Natural killer cell treated with Interleukin-12 subunit alpha and Interleukin-12 subunit beta and Interleukin-15 and Interleukin-18, amount 100 ng/mL, for 72 hours (primary cell): ENCODE measurements at regions not wholly inside any gene's neighbourhood (a gene's known extent, or its start where the extent isn't known, plus 50 kb on each side); places are given as distances from the start of the nearest gene placed in this dataset.

Experiments
- ATAC-seq, 2 donors: fragments of 150-1000 bp; cut with Tn5 transposase in 1 of 2; sonication (Bioruptor Pico), chemical (Tn5 transposase) in 1 of 2; 2 replicates each; pipeline ENCODE4 v1.10.0; 2021
- DNase-seq: peaks from one replicate; pipeline ENCODE4 v3.0.0; 2022; ENCODE audit warnings: low spot score
- H3K27ac Mint-ChIP-seq, 2 donors: 1 replicate in 1 of 2; 2 replicates in 1 of 2; pipeline ENCODE4 v1.8.0; 2022; ENCODE audit warnings: mixed read lengths in 2 of 2, mild to moderate bottlenecking in 1 of 2, moderate library complexity in 1 of 2
- H3K27me3 Mint-ChIP-seq, 2 donors: 1 replicate in 1 of 2; 2 replicates in 1 of 2; pipeline ENCODE4 v1.8.0; 2022; ENCODE audit warnings: mixed read lengths in 2 of 2
- H3K36me3 Mint-ChIP-seq: one replicate; pipeline ENCODE4 v1.8.0; 2022; ENCODE audit warnings: mixed read lengths
- H3K4me1 Mint-ChIP-seq, 2 donors: 1 replicate in 1 of 2; 2 replicates in 1 of 2; pipeline ENCODE4 v1.8.0; 2022; ENCODE audit warnings: low read depth in 2 of 2, mixed read lengths in 2 of 2, mild to moderate bottlenecking in 1 of 2
- H3K4me3 Mint-ChIP-seq: one replicate; pipeline ENCODE4 v1.8.0; 2022; ENCODE audit warnings: mixed read lengths
- H3K9me3 Mint-ChIP-seq: 2 replicates; pipeline ENCODE4 v1.8.0; 2022; ENCODE audit warnings: mixed read lengths

DNA sequence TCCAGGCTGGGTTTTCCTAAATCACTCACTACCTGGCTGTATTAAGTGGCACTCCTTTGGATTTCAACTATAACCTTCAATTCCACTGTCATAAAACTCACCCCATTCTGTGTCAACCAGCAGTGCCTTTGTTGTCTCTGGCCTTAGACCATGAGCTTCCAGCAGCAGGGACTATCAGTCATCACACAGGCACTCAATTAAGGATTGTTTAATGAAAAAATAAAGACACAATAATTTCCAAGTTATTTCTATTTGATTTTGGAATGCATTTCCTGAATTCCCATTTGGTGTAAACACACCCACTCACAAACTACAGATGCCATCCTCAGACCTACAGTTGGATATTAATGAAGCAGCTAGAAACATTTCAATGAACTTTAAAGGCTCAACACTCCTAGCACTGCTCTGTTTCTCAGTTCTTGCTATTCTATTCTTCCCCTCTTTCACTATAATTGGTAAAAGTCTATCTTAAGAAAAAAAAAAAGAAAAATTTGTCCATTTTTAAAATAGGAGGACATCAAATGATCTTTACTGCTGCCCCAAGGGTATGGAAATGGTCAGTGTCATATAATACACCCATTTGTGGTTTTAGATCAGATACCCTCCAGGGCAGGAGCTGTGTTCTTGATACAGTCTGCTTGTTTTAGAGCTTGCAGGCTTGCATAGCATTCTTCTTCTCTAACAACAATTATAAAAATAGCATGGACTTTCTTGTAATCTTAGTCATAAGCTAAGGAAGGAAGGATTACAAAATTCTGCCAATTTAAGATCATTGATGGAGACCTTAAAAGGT, 156.4 kb downstream of the PTGER3 start:
- Mint-ChIP-seq H3K4me1 (peaks cover 24 to 30% of the 10 kb centered on the region in 2 donors), H3K36me3 (peaks cover 11% of the 10 kb centered on the region), H3K9me3 (peaks cover 9% of the 10 kb centered on the region), H3K27ac (peak overlapping the region in 1 of 2 donors; percentile 82), H3K27me3 (peaks cover 18 to 23% of the 10 kb centered on the region in 2 donors), H3K4me3 (peak overlapping the region; percentile 23)
- no peak for DNase-seq
- no peak for ATAC-seq

DNA sequence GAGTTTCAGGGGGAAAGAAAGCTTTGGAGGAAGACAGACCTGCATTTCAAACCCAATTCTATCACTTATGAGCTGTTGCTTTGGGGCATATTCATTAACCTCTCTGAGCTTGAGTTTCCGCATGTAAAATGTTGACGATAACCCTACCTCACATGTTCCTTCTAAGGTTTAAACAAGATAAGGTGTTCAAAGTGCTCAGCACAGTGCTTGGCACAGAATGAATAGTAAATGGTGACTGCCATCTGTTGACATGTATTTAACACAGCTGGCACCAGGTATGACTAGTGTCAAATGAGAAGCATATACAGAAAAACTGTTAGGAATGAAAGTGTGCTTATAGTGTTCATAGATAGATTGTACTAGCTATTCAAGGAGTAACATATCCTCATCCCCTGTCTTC, 155.5 kb downstream of the PTGER3 start:
- Mint-ChIP-seq H3K4me1 (peaks cover 25 to 32% of the 10 kb centered on the region in 2 donors), H3K36me3 (peaks cover 11% of the 10 kb centered on the region), H3K4me3 (no peak overlapping the region), H3K27ac (peak overlapping the region in 1 of 2 donors; percentile 82), H3K27me3 (peaks cover 14 to 16% of the 10 kb centered on the region in 2 donors), H3K9me3 (peaks cover 3% of the 10 kb centered on the region)
- ATAC-seq = peak in 1 of 2 donors; percentile 31
- no peak for DNase-seq

DNA sequence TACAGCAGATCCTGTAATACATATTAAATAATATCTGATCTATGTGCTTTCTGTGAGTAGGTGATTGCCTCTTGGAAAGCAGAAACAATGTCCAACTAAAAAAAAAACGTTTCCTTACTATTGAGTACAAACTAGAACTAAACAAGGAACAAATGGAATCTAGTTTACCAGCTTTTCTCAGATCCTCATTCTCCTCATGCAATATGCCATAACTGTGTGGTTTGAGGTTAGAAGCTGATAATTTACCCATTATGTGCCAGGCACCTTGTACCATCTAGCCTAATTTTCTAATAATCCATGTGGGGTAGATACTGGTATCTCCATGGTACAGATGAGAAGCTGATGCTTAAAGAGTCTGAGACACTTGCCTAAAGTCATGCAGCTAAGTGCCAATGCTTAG, 154.7 kb downstream of the PTGER3 start:
- Mint-ChIP-seq H3K27me3 (peaks cover 14 to 16% of the 10 kb centered on the region in 2 donors), H3K4me1 (peaks cover 25 to 36% of the 10 kb centered on the region in 2 donors), H3K27ac (peak overlapping the region in 1 of 2 donors; percentile 82), H3K4me3 (no peak overlapping the region), H3K9me3 (peaks cover 3% of the 10 kb centered on the region), H3K36me3 (peaks cover 11% of the 10 kb centered on the region)
- ATAC-seq (no peak), DNase-seq (no peak)

DNA sequence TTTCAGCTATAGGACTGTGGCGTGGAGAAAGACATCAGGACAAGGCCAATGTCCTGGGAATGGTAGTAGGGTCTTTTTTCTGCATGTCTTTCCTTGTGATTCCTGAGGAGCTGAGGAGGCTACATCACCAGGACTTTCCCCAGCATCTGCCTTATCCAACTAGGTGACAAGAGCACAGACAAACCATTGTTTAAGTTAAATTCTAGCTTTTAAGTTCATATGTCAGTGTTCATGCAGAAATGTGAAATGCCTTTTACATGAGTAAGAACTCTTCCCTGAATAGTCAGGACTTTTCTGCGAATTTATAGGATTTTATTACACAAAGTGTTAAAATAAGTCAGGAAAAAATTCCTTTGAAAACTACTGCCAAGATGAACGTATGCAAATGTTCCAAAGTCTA, 154.2 kb downstream of the PTGER3 start:
- H3K27me3 Mint-ChIP-seq = peaks cover 14 to 19% of the 10 kb centered on the region in 2 donors
- peaks cover 11% of the 10 kb centered on the region for H3K36me3 Mint-ChIP-seq
- H3K4me3 Mint-ChIP-seq = no peak overlapping the region
- no peak for DNase-seq
- ATAC-seq = no peak
- peaks cover 25 to 39% of the 10 kb centered on the region in 2 donors for H3K4me1 Mint-ChIP-seq
- peaks cover 6% of the 10 kb centered on the region for H3K9me3 Mint-ChIP-seq
- H3K27ac Mint-ChIP-seq = peak overlapping the region in 1 of 2 donors; percentile 82

DNA sequence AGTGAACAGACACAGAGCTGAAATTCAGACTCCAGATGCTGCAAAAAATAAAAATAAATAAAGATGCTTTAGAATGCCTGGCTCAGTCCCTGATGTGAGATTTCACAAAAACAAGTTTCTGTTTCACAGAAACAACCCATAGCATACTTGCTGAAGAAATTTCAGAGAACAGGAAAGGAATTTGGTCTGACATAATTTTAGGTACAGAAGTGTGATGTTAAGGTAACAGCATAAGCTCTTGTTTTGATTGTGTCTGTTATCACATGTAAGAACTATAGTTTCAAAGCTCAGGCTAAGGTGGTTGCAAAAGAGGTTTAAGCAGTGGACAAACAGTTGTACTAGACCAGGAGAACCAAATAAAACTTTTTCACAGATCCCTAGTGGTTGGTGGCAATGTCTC, 152.1 kb downstream of the PTGER3 start:
- H3K4me1 Mint-ChIP-seq = peaks cover 32 to 45% of the 10 kb centered on the region in 2 donors
- ATAC-seq = peak; percentile 70 to 84
- peak overlapping the region; percentile 62 for H3K4me3 Mint-ChIP-seq
- H3K27me3 Mint-ChIP-seq = peaks cover 7% of the 10 kb centered on the region in 2 donors
- peak overlapping the region; percentile 41 to 75 for H3K27ac Mint-ChIP-seq
- peaks cover 5% of the 10 kb centered on the region for H3K36me3 Mint-ChIP-seq
- peaks cover 4% of the 10 kb centered on the region for H3K9me3 Mint-ChIP-seq
- no peak for DNase-seq

DNA sequence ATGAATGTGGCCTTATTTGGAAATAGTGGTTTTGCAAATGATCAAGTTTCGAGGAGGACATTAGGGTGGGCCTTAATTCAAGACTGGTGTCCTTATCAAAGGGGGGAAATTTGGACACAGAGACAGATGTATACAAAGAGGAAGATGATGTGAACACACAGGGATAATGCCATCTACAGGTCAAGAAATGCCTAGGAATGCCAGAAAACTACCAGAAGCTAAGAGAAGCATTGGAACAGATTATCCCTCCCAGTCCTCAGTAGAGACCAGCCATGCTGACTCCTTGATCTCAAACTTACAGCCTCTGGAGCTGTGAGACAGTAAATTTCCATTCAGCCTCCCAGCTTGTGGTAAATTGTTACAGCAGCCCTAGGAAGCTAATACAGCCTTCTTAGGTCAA, 151.4 kb downstream of the PTGER3 start:
- Mint-ChIP-seq H3K27me3 (peaks cover 0 to 4% of the 10 kb centered on the region in 2 donors), H3K27ac (peak overlapping the region; percentile 41 to 75), H3K9me3 (peaks cover 4% of the 10 kb centered on the region), H3K36me3 (peaks cover 7% of the 10 kb centered on the region), H3K4me1 (peaks cover 27 to 46% of the 10 kb centered on the region in 2 donors), H3K4me3 (peak overlapping the region; percentile 62)
- ATAC-seq (no peak), DNase-seq (no peak)

DNA sequence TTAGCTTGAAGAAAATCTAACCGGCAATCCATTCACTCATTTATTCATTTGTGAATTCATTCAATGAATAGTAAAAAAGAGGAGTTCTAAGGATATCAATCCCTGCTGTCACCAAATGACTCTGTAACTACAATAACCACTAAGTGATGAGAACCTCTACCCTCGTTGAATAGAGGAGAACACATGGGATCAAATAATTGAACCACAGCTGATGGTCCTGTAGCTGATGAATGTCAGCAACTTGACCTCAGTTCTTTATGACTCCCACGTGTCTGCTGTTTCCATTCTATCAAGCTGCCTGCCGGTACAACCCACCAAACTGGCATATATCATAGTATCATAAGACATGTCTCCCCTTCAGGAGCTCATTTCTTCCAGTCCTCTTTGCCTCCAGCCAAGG, 150.3 kb downstream of the PTGER3 start:
- Mint-ChIP-seq H3K4me1 (peaks cover 26 to 47% of the 10 kb centered on the region in 2 donors), H3K27me3 (peaks cover 0 to 5% of the 10 kb centered on the region in 2 donors), H3K27ac (peak overlapping the region in 1 of 2 donors; percentile 41), H3K36me3 (peaks cover 9% of the 10 kb centered on the region), H3K4me3 (no peak overlapping the region), H3K9me3 (peaks cover 5% of the 10 kb centered on the region)
- no peak for DNase-seq
- ATAC-seq = no peak

DNA sequence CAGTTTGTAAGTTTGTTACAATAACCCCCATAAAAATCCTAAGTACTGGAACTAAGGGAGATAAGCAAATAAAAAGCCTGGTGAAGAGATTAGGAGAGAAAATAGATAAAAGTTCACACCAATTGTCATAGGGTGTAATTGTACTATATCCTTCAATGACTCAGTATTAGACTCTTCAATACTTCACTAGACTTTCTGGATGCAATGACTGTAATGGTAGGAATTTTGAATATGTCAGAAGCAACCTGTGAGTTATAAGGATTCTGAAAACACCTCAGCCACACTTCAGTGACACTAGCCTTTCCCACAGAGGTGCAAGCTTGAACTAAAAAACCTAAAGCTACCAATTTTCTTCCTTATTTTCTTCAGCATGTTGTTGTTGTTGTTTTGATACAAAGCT, 147.9 kb downstream of the PTGER3 start:
- H3K27ac Mint-ChIP-seq = no peak overlapping the region
- H3K9me3 Mint-ChIP-seq = peaks cover 13% of the 10 kb centered on the region
- H3K4me1 Mint-ChIP-seq = peaks cover 33 to 52% of the 10 kb centered on the region in 2 donors
- H3K27me3 Mint-ChIP-seq = peaks cover 0 to 8% of the 10 kb centered on the region in 2 donors
- peaks cover 20% of the 10 kb centered on the region for H3K36me3 Mint-ChIP-seq
- H3K4me3 Mint-ChIP-seq = no peak overlapping the region
- DNase-seq (no peak), ATAC-seq (no peak)

DNA sequence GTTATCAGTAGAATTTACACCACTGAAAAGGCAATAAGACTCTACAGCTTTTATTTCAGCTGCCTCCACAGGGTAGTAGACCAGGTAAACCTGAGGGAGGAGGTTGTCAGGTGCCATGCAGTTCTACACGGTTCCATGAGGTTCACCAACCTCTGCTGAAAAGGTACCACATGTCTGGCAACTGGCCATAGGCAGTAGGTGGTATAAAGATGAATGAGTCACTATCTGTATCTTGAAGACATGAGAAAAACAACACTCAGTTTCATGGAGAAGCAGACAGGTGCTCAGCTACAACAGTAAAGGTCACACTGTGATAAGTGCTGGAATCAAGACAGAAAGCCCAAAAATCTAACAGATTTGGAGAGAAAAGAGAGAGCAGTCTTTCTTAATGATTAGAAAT, 145.4 kb downstream of the PTGER3 start:
- H3K27ac Mint-ChIP-seq = peak overlapping the region in 1 of 2 donors; percentile 63
- H3K9me3 Mint-ChIP-seq = peaks cover 13% of the 10 kb centered on the region
- H3K4me1 Mint-ChIP-seq = peaks cover 34 to 49% of the 10 kb centered on the region in 2 donors
- DNase-seq (no peak), ATAC-seq (no peak)
- H3K27me3 Mint-ChIP-seq = peaks cover 0 to 8% of the 10 kb centered on the region in 2 donors
- H3K4me3 Mint-ChIP-seq = no peak overlapping the region
- H3K36me3 Mint-ChIP-seq = peaks cover 20% of the 10 kb centered on the region

DNA sequence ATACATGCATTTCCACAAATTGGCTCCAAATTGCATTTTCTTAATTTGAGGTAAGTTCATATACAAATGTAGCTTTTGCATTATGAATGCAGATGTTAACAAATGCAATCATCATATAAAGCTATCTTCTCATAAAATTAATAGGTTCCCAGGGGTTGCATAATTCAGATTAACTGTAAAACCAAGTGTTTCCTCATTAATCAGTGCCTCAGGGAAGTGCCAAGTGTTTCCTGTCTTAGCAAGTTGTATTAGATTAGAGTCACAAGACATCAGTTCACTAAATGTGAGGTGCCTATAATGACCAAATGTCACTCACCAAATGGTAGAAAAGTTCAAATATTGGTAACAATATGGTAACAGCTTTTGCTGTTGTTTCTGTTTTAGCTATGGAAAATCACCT, 140.8 kb downstream of the PTGER3 start:
- peak overlapping the region; percentile 88 to 98 for H3K27ac Mint-ChIP-seq
- ATAC-seq (no peak), DNase-seq (no peak)
- H3K4me3 Mint-ChIP-seq = peak overlapping the region; percentile 70
- peaks cover 0 to 6% of the 10 kb centered on the region in 2 donors for H3K27me3 Mint-ChIP-seq
- peaks cover 60 to 64% of the 10 kb centered on the region in 2 donors for H3K4me1 Mint-ChIP-seq
- H3K36me3 Mint-ChIP-seq = peaks cover 21% of the 10 kb centered on the region
- H3K9me3 Mint-ChIP-seq = peaks cover 9% of the 10 kb centered on the region

DNA sequence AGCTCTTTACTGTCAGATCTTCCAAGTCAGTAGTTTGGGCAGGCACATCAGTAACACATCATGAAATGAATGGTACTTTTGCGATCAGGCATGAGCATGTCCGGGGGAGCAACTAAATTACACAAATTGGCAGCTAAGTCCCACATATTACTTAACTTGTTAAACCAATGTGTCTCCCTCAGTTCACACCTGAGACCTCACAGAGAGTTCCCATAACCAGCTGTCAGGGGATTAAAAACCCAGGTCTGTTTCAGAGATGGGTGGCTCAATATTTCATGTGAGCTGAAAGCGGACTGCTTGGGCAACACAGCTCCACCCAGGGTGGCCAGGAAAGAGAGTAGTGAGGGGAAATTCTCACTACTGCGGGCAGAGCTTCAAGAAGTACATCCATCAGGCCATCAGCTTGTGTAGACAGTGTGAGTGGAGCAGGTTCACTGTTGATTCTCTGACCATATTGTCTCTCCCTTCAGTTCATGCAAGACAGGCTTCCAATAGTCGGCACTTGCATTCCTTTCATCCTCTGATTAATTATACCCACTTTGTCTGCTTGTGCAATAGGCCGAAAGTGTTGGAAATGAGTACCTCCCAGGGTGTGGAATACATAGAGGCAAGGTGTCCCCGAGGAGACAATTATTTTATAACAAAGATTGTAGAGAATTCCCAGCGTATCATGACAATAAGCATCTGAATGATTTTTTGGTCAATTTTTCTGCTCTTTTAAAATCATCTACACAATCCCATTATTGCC, 139.9 kb downstream of the PTGER3 start:
- Mint-ChIP-seq H3K27me3 (peaks cover 0 to 2% of the 10 kb centered on the region in 2 donors), H3K4me3 (peak overlapping the region; percentile 70), H3K9me3 (peaks cover 5% of the 10 kb centered on the region), H3K27ac (peak overlapping the region; percentile 88 to 98), H3K4me1 (peaks cover 55 to 66% of the 10 kb centered on the region in 2 donors), H3K36me3 (peaks cover 20% of the 10 kb centered on the region)
- DNase-seq (peak; percentile 87), ATAC-seq (peak; percentile 81 to 90)

DNA sequence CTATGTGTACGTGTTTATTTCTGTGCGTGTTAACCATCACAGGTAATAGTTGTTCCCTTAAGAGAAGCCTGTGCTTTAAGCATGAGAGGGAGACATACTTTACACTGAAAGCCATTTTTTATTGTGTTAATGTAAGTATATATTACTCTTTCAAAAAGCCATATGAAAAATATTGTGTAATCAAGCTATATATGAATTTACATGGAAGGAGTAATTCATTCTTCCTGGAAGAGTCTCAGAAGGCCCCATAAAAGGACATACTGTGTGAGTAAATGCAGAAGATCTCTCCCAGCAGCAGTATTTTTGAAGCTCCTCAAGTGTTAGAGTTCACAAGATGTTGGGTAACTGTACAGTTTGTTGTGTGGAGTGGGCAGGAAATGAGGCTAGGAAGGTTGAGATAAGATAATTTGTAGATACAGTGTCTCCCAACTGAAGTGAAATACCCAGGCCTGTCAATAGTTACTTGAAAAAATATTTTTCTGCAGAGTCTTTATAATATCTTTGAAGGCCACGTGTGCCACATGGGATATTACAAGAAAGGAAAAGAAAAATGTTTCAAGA, 138.3 kb downstream of the PTGER3 start:
- ATAC-seq (peak; percentile 60 to 67), DNase-seq (peak; percentile 69)
- Mint-ChIP-seq H3K4me1 (peaks cover 50 to 66% of the 10 kb centered on the region in 2 donors), H3K27me3 (peaks cover 0 to 2% of the 10 kb centered on the region in 2 donors), H3K27ac (peak overlapping the region; percentile 88 to 98), H3K4me3 (peak overlapping the region; percentile 75), H3K36me3 (peaks cover 15% of the 10 kb centered on the region), H3K9me3 (peaks cover 2% of the 10 kb centered on the region)

DNA sequence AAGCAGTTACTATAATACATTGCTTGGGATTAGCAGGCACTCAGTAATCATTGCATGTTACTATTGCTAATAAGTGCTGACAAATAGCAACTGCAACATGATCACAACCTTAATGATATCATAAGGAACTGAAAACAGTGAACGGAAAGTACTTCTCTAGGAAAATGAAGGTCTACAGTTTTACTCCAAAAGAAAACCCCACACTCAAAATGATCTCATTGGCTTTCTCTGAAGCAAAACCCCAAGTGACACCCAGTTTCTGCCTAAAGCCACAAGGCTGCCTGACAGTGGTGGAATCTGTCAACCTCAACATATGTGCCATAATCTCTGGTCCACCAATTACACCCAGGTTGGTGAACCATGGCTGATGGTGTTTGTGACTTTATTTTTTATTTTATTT, 137.6 kb downstream of the PTGER3 start:
- Mint-ChIP-seq H3K9me3 (no peaks in the 10 kb centered on the region), H3K36me3 (peaks cover 12% of the 10 kb centered on the region), H3K4me3 (peak overlapping the region; percentile 75), H3K27me3 (peaks cover 0 to 2% of the 10 kb centered on the region in 2 donors), H3K4me1 (peaks cover 50 to 63% of the 10 kb centered on the region in 2 donors), H3K27ac (peak overlapping the region; percentile 88 to 98)
- DNase-seq (peak; percentile 82), ATAC-seq (peak; percentile 66 to 72)
